ENCODE measurements at regions not wholly inside any gene's neighbourhood (a gene's known extent, or its start where the extent isn't known, plus 50 kb on each side); places are given as distances from the start of the nearest gene placed in this dataset.

DNA sequence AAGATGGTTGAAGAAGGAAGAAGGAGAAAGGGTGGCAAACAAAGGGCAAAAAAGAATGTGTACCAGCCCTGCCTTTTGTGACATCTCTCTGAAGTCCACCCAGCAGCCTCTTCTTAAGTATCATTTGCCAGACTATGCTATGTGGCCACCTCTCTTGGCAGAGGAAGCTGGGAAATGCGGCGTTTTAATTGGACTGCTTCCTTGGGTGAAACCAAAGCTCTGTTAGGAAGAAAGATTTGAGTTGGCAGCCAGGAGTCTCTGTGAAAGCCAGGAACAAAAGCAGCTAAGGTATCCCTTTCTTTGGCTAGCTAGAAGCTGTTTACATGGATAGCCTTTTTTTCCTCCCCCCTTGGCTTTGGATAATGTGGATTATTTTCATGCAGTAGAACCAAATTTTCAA, 67.5 kb upstream of the GTSF1L start:
- no peak overlapping the region for H3K27ac Mint-ChIP-seq (ENCODE audit: unreplicated experiment)
- DNase-seq (ENCODE audit: low spot score), result no peak
- peaks cover 3% of the 10 kb centered on the region for H3K36me3 Mint-ChIP-seq (ENCODE audit: low read depth, unreplicated experiment)
- H3K9me3 Mint-ChIP-seq (ENCODE audit: unreplicated experiment), result peaks cover 8% of the 10 kb centered on the region
- H3K27me3 Mint-ChIP-seq (ENCODE audit: unreplicated experiment), result peaks cover 1% of the 10 kb centered on the region
- H3K4me3 Mint-ChIP-seq (ENCODE audit: unreplicated experiment), result no peak overlapping the region
- TF ChIP-seq, protein P1, sequence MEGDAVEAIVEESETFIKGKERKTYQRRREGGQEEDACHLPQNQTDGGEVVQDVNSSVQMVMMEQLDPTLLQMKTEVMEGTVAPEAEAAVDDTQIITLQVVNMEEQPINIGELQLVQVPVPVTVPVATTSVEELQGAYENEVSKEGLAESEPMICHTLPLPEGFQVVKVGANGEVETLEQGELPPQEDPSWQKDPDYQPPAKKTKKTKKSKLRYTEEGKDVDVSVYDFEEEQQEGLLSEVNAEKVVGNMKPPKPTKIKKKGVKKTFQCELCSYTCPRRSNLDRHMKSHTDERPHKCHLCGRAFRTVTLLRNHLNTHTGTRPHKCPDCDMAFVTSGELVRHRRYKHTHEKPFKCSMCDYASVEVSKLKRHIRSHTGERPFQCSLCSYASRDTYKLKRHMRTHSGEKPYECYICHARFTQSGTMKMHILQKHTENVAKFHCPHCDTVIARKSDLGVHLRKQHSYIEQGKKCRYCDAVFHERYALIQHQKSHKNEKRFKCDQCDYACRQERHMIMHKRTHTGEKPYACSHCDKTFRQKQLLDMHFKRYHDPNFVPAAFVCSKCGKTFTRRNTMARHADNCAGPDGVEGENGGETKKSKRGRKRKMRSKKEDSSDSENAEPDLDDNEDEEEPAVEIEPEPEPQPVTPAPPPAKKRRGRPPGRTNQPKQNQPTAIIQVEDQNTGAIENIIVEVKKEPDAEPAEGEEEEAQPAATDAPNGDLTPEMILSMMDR (IDR thresholded peaks at IDR 0.05; ENCODE audit: unreplicated experiment), result no peak
- H3K4me1 Mint-ChIP-seq (ENCODE audit: unreplicated experiment), result no peaks in the 10 kb centered on the region

GRCh38 chr20:43789593-43789992, 62.8 kb upstream of the GTSF1L start:
- Mint-ChIP-seq H3K27ac (ENCODE audit: unreplicated experiment) (no peak overlapping the region), H3K9me3 (ENCODE audit: unreplicated experiment) (peaks cover 8% of the 10 kb centered on the region), H3K27me3 (ENCODE audit: unreplicated experiment) (no peaks in the 10 kb centered on the region), H3K4me1 (ENCODE audit: unreplicated experiment) (no peaks in the 10 kb centered on the region), H3K4me3 (ENCODE audit: unreplicated experiment) (no peak overlapping the region), H3K36me3 (ENCODE audit: low read depth, unreplicated experiment) (no peaks in the 10 kb centered on the region)
- TF ChIP-seq, protein P1 (IDR thresholded peaks at IDR 0.05; ENCODE audit: unreplicated experiment), result no peak
- DNase-seq (ENCODE audit: low spot score), result no peak

DNA sequence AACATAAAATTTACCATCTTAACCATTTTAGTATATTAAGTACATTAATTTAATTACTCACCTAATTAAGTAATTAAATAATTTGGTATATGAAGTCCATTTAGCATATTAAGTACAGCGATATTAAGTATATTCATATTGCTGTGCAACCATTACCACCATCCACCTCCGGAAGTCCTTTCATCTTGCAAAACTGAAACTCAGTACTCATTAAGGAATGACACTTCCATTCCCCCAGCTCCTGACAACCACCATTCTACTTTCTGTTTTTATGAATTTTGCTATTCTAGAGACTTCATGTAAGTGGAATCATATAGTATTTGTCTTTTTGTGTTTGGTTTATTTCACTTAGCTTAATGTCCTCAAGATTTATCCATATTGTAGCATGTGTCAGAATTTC, 61.1 kb upstream of the GTSF1L start:
- H3K4me1 Mint-ChIP-seq (ENCODE audit: unreplicated experiment), result no peaks in the 10 kb centered on the region
- H3K27me3 Mint-ChIP-seq (ENCODE audit: unreplicated experiment), result no peaks in the 10 kb centered on the region

DNA sequence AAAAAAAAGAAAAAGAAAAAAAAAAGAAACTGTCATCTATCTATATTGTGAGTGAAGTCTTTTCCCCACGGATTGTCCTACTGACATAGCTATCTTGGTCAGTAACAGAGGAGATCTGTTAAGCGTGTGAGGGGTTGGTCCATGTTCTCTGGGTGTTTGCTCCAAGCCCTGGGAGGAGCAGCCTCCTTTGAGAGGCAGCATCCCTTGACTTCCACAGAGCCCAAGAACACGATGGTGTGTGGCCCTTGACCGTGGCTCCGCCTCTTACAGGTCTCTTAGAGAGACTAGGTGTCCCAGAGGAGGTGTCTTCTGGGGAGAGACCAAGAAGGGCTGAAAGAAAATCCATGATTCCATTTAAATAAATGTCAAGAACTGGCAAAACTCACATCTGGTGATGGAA, 60.1 kb upstream of the GTSF1L start:
- Mint-ChIP-seq H3K36me3 (ENCODE audit: low read depth, unreplicated experiment) (no peaks in the 10 kb centered on the region), H3K4me3 (ENCODE audit: unreplicated experiment) (no peak overlapping the region), H3K27me3 (ENCODE audit: unreplicated experiment) (no peaks in the 10 kb centered on the region), H3K4me1 (ENCODE audit: unreplicated experiment) (no peaks in the 10 kb centered on the region), H3K9me3 (ENCODE audit: unreplicated experiment) (peaks cover 2% of the 10 kb centered on the region), H3K27ac (ENCODE audit: unreplicated experiment) (no peak overlapping the region)
- TF ChIP-seq, protein P1 (IDR thresholded peaks at IDR 0.05; ENCODE audit: unreplicated experiment), result no peak
- no peak for DNase-seq (ENCODE audit: low spot score)

More for the DNA sequence above, 61.1 kb upstream of the GTSF1L start:
- TF ChIP-seq, protein P1 (IDR thresholded peaks at IDR 0.05; ENCODE audit: unreplicated experiment), result no peak
- DNase-seq (ENCODE audit: low spot score), result no peak
- Mint-ChIP-seq H3K36me3 (ENCODE audit: low read depth, unreplicated experiment) (no peaks in the 10 kb centered on the region), H3K4me3 (ENCODE audit: unreplicated experiment) (no peak overlapping the region), H3K27ac (ENCODE audit: unreplicated experiment) (no peak overlapping the region), H3K9me3 (ENCODE audit: unreplicated experiment) (peaks cover 8% of the 10 kb centered on the region)

GRCh38 chr20:43781215-43781614, 54.4 kb upstream of the GTSF1L start:
- TF ChIP-seq, protein P1 (IDR thresholded peaks at IDR 0.05; ENCODE audit: unreplicated experiment), result no peak
- H3K9me3 Mint-ChIP-seq (ENCODE audit: unreplicated experiment), result no peaks in the 10 kb centered on the region
- H3K36me3 Mint-ChIP-seq (ENCODE audit: low read depth, unreplicated experiment), result no peaks in the 10 kb centered on the region
- no peak overlapping the region for H3K4me3 Mint-ChIP-seq (ENCODE audit: unreplicated experiment)
- H3K4me1 Mint-ChIP-seq (ENCODE audit: unreplicated experiment), result no peaks in the 10 kb centered on the region
- H3K27ac Mint-ChIP-seq (ENCODE audit: unreplicated experiment), result no peak overlapping the region
- H3K27me3 Mint-ChIP-seq (ENCODE audit: unreplicated experiment), result no peaks in the 10 kb centered on the region
- no peak for DNase-seq (ENCODE audit: low spot score)

All from endothelial cell (in vitro differentiated cells).